SK-N-SH treated with all-trans-retinoic acid at 6 μM for 48 hours (cell line): ENCODE measurements at regions not wholly inside any gene's neighbourhood (a gene's known extent, or its start where the extent isn't known, plus 50 kb on each side); places are given as distances from the start of the nearest gene placed in this dataset.

ENCODE experiments used
- ATAC-seq: fragments of 200-7000 bp; cut with Tn5 transposase; 3 replicates; pipeline ENCODE4 v1.9.1; 2020; ENCODE audit warnings: mild to moderate bottlenecking, moderate library complexity
- ARNTL ChIP-seq: fragments of 450-650 bp; formaldehyde crosslinking; IDR thresholded peaks from 2 replicates; pipeline ENCODE4 v1.5.0; 2020; ENCODE audit warnings: low read depth, mild to moderate bottlenecking, moderate library complexity, borderline replicate concordance
- BACH2 ChIP-seq: fragments of 250-450 bp; sonication (Bioruptor Pico); IDR thresholded peaks from 2 replicates; pipeline ENCODE4 v1.9.0; 2021; ENCODE audit warnings: mild to moderate bottlenecking, borderline replicate concordance
- CREB5 ChIP-seq: fragments of 250-450 bp; sonication (Bioruptor Pico); IDR thresholded peaks from 2 replicates; pipeline ENCODE4 v1.5.1; 2020; ENCODE audit warnings: low read depth, mild to moderate bottlenecking, moderate library complexity
- CSDC2 ChIP-seq: fragments of 250-450 bp; sonication (Bioruptor Pico); IDR thresholded peaks from 2 replicates; pipeline ENCODE4 v1.5.0; 2020; ENCODE audit warnings: mild to moderate bottlenecking, moderate library complexity
- ESRRG ChIP-seq: fragments of 250-450 bp; sonication (Bioruptor Pico); IDR thresholded peaks from 2 replicates; pipeline ENCODE4 v1.6.1; 2021; ENCODE audit warnings: mild to moderate bottlenecking
- GLIS3 ChIP-seq: fragments of 250-450 bp; sonication (Bioruptor Pico); IDR thresholded peaks from 2 replicates; pipeline ENCODE4 v1.5.0; 2020; ENCODE audit warnings: mild to moderate bottlenecking, moderate library complexity
- ISL1 ChIP-seq: fragments of 250-450 bp; sonication (Bioruptor Pico); IDR thresholded peaks from 2 replicates; pipeline ENCODE4 v2.1.2; 2022; ENCODE audit warnings: mild to moderate bottlenecking, moderate library complexity
- OSR1 ChIP-seq: fragments of 250-450 bp; sonication (Bioruptor Pico); IDR thresholded peaks from 2 replicates; pipeline ENCODE4 v1.8.0; 2022; ENCODE audit warnings: moderate library complexity, mild to moderate bottlenecking, inconsistent platforms
- PATZ1 ChIP-seq: fragments of 250-450 bp; sonication (Bioruptor Pico); IDR thresholded peaks from 2 replicates; pipeline ENCODE4 v1.8.0; 2020; ENCODE audit warnings: mild to moderate bottlenecking, moderate library complexity, borderline replicate concordance
- PPARA ChIP-seq: fragments of 250-450 bp; sonication (Bioruptor Pico); IDR thresholded peaks from 2 replicates; pipeline ENCODE4 v1.5.0; 2020; ENCODE audit warnings: mild to moderate bottlenecking, borderline replicate concordance
- RARB ChIP-seq: fragments of 250-450 bp; sonication (Bioruptor Pico); IDR thresholded peaks from 2 replicates; pipeline ENCODE4 v1.8.0; 2021; ENCODE audit warnings: mild to moderate bottlenecking, moderate library complexity
- SNAI2 ChIP-seq: fragments of 250-450 bp; sonication (Bioruptor Pico); IDR thresholded peaks from 2 replicates; pipeline ENCODE4 v1.5.0; 2020; ENCODE audit warnings: mild to moderate bottlenecking, moderate library complexity
- TOX ChIP-seq: fragments of 250-450 bp; sonication (Bioruptor Pico); IDR thresholded peaks from 2 replicates; pipeline ENCODE4 v1.8.0; 2021; ENCODE audit warnings: mild to moderate bottlenecking, moderate library complexity, borderline replicate concordance
- ZC3H10 ChIP-seq: fragments of 250-450 bp; sonication (Bioruptor Pico); IDR thresholded peaks from 2 replicates; pipeline ENCODE4 v1.5.1; 2021; ENCODE audit warnings: mild to moderate bottlenecking, moderate library complexity
- ZFP3 ChIP-seq: fragments of 250-450 bp; sonication (Bioruptor Pico); IDR thresholded peaks from 2 replicates; pipeline ENCODE4 v1.5.0; 2020; ENCODE audit warnings: mild to moderate bottlenecking, moderate library complexity
- ZNF565 ChIP-seq: fragments of 450-650 bp; formaldehyde crosslinking; conservative IDR thresholded peaks from 2 replicates; pipeline ENCODE4 v1.5.0; 2020; ENCODE audit warnings: low read depth, mild to moderate bottlenecking, moderate library complexity
- ZNF70 ChIP-seq: fragments of 450-650 bp; formaldehyde crosslinking; IDR thresholded peaks from 2 replicates; pipeline ENCODE4 v1.5.0; 2020; ENCODE audit warnings: mild to moderate bottlenecking, moderate library complexity
- ZNF8 ChIP-seq: fragments of 450-650 bp; formaldehyde crosslinking; IDR thresholded peaks from 2 replicates; pipeline ENCODE4 v1.5.0; 2020; ENCODE audit warnings: mild to moderate bottlenecking, moderate library complexity
- TF ChIP-seq, protein P1 (sequence below): fragments of 250-450 bp; sonication (Bioruptor Pico); IDR thresholded peaks from 2 replicates; pipeline ENCODE4 v1.5.1; 2021; ENCODE audit warnings: mild to moderate bottlenecking, moderate library complexity
- TF ChIP-seq, protein P2 (sequence below): fragments of 250-450 bp; sonication (Bioruptor Pico); IDR thresholded peaks from 2 replicates; pipeline ENCODE4 v1.5.0; 2020; ENCODE audit warnings: mild to moderate bottlenecking, moderate library complexity

DNA sequence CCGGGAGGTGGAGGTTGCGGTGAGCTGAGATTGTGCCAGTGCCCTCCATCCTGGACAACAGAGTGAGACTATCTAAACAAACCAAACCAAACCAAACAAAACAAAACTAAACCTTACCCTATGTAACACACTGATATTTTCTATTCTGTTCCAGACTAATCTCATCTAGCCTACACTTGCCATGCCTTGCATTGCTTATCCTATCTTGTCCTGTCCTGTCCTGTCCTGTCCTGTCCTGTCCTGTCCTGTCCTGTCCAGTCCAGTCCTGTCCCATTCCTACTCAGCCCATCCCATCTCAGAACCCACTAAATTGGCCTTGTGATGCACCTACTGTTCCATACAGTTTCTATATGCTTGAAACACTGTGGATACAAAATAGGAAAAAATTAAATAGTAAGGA is 64.7 kb upstream of the HDAC9 start:
- TF ChIP-seq ZNF565 (CRISPR knock-in tag) (no peak), ZNF70 (CRISPR knock-in tag) (no peak), GLIS3 (CRISPR knock-in tag) (no peak), PATZ1 (no peak), ZNF8 (CRISPR knock-in tag) (no peak), ZFP3 (CRISPR knock-in tag) (no peak), CREB5 (CRISPR knock-in tag) (no peak)
- no peak for ATAC-seq

DNA sequence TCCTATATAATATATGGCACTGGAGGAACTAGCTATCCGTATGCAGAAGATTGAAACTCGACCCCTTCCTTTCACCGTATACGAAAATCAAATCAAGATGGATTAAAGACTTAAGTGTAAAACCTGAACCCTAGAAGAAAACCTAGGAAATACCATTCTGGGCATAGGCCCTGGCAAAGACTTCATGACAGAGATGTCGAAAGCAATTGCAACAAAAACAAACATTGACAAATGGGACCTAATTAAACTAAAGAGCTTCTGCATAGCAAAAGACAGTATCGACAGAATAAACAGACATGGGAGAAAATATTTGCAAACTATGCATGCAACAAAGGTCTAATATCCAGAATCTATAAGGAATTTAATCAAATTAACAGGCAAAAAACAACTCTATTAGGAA is 61.4 kb upstream of the HDAC9 start:
- no peak for ATAC-seq
- TF ChIP-seq TOX = no peak
- TF ChIP-seq RARB (CRISPR knock-in tag) = no peak
- TF ChIP-seq ZC3H10 (CRISPR knock-in tag) = no peak
- no peak for TF ChIP-seq PATZ1
- no peak for TF ChIP-seq ESRRG (CRISPR knock-in tag)
- no peak for TF ChIP-seq CREB5 (CRISPR knock-in tag)
- TF ChIP-seq, protein P1, sequence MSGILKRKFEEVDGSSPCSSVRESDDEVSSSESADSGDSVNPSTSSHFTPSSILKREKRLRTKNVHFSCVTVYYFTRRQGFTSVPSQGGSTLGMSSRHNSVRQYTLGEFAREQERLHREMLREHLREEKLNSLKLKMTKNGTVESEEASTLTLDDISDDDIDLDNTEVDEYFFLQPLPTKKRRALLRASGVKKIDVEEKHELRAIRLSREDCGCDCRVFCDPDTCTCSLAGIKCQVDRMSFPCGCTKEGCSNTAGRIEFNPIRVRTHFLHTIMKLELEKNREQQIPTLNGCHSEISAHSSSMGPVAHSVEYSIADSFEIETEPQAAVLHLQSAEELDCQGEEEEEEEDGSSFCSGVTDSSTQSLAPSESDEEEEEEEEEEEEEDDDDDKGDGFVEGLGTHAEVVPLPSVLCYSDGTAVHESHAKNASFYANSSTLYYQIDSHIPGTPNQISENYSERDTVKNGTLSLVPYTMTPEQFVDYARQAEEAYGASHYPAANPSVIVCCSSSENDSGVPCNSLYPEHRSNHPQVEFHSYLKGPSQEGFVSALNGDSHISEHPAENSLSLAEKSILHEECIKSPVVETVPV (CRISPR knock-in tag) = no peak
- TF ChIP-seq CSDC2 = no peak
- no peak for TF ChIP-seq ZNF70 (CRISPR knock-in tag)
- TF ChIP-seq, protein P2, sequence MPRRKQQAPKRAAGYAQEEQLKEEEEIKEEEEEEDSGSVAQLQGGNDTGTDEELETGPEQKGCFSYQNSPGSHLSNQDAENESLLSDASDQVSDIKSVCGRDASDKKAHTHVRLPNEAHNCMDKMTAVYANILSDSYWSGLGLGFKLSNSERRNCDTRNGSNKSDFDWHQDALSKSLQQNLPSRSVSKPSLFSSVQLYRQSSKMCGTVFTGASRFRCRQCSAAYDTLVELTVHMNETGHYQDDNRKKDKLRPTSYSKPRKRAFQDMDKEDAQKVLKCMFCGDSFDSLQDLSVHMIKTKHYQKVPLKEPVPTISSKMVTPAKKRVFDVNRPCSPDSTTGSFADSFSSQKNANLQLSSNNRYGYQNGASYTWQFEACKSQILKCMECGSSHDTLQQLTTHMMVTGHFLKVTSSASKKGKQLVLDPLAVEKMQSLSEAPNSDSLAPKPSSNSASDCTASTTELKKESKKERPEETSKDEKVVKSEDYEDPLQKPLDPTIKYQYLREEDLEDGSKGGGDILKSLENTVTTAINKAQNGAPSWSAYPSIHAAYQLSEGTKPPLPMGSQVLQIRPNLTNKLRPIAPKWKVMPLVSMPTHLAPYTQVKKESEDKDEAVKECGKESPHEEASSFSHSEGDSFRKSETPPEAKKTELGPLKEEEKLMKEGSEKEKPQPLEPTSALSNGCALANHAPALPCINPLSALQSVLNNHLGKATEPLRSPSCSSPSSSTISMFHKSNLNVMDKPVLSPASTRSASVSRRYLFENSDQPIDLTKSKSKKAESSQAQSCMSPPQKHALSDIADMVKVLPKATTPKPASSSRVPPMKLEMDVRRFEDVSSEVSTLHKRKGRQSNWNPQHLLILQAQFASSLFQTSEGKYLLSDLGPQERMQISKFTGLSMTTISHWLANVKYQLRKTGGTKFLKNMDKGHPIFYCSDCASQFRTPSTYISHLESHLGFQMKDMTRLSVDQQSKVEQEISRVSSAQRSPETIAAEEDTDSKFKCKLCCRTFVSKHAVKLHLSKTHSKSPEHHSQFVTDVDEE (CRISPR knock-in tag) = no peak
- no peak for TF ChIP-seq ZNF565 (CRISPR knock-in tag)
- TF ChIP-seq BACH2 (CRISPR knock-in tag) = no peak
- TF ChIP-seq ZNF8 (CRISPR knock-in tag) = no peak
- no peak for TF ChIP-seq ISL1 (CRISPR knock-in tag)
- no peak for TF ChIP-seq OSR1 (CRISPR knock-in tag)
- no peak for TF ChIP-seq PPARA
- TF ChIP-seq ZFP3 (CRISPR knock-in tag) = no peak

DNA sequence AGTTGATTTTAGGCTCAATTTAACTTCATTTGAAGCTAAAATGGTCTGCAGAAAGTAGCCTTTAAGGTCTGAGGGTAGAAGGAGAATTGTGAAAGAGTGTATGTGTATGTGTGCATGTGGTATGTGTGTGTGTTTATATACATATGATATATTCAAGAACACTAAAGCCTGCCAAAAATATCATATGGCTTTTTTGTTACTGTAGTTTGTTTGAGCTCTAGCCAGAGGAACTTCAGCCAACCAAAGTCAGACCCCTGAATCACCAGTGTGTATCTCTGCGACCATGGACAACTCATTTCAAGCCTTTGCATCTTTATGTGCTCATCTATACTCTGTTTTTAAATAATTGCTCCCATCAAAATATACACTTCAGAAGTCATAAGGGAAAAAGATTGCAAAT is 58.4 kb upstream of the HDAC9 start:
- ATAC-seq = no peak
- TF ChIP-seq SNAI2 (no peak), BACH2 (CRISPR knock-in tag) (no peak), ARNTL (no peak), GLIS3 (CRISPR knock-in tag) (no peak), ZNF565 (CRISPR knock-in tag) (no peak), TOX (no peak), PATZ1 (no peak), PPARA (no peak)
- TF ChIP-seq, protein P2 (CRISPR knock-in tag) = no peak
